ENCODE measurements at regions not wholly inside any gene's neighbourhood (a gene's known extent, or its start where the extent isn't known, plus 50 kb on each side); places are given as distances from the start of the nearest gene placed in this dataset.

DNA sequence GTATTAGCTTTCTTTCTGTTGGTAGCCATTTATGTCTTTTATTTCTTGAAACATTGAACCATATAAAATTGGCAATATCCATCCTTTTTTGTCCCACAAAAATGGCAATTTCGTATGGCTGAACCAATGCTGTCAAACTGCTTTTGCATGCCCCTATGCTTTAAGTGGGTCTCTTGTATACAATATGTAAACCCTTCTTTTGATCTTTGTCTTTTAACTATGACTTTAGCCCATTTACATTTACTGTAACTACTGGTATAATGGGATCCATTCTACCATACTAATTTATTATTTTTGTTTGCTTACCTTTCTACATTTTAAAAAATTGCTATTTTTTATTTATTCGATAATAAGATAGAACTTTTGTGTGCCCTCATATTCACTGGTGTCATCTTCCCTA lies 93.4 kb downstream of the TENT4A start:
- H3K27ac Mint-ChIP-seq, result no peak overlapping the region
- no peak for TF ChIP-seq CTCF (IDR thresholded peaks at IDR 0.05; ENCODE audit: unreplicated experiment)
- no peak overlapping the region for H3K4me3 Mint-ChIP-seq (ENCODE audit: low read depth)
- H3K4me1 Mint-ChIP-seq (ENCODE audit: low read depth), result no peaks in the 10 kb centered on the region
- DNase-seq (ENCODE audit: low spot score, unreplicated experiment), result no peak
- H3K9me3 Mint-ChIP-seq (ENCODE audit: low read depth), result peaks cover 5% of the 10 kb centered on the region
- H3K27me3 Mint-ChIP-seq, result no peaks in the 10 kb centered on the region
- H3K36me3 Mint-ChIP-seq (ENCODE audit: insufficient read depth), result peaks cover 1% of the 10 kb centered on the region

- H3K27ac Mint-ChIP-seq, result no peak overlapping the region
- TF ChIP-seq CTCF (IDR thresholded peaks at IDR 0.05; ENCODE audit: unreplicated experiment), result no peak
- DNase-seq (ENCODE audit: low spot score, unreplicated experiment), result no peak
- peaks cover 1% of the 10 kb centered on the region for H3K36me3 Mint-ChIP-seq (ENCODE audit: insufficient read depth)
- H3K9me3 Mint-ChIP-seq (ENCODE audit: low read depth), result peaks cover 5% of the 10 kb centered on the region
- H3K27me3 Mint-ChIP-seq, result no peaks in the 10 kb centered on the region
- H3K4me3 Mint-ChIP-seq (ENCODE audit: low read depth), result no peak overlapping the region
- H3K4me1 Mint-ChIP-seq (ENCODE audit: low read depth), result peaks cover 9% of the 10 kb centered on the region
Measured at GRCh38 chr5:6808462-6808861, 95.2 kb downstream of the TENT4A start.

DNA sequence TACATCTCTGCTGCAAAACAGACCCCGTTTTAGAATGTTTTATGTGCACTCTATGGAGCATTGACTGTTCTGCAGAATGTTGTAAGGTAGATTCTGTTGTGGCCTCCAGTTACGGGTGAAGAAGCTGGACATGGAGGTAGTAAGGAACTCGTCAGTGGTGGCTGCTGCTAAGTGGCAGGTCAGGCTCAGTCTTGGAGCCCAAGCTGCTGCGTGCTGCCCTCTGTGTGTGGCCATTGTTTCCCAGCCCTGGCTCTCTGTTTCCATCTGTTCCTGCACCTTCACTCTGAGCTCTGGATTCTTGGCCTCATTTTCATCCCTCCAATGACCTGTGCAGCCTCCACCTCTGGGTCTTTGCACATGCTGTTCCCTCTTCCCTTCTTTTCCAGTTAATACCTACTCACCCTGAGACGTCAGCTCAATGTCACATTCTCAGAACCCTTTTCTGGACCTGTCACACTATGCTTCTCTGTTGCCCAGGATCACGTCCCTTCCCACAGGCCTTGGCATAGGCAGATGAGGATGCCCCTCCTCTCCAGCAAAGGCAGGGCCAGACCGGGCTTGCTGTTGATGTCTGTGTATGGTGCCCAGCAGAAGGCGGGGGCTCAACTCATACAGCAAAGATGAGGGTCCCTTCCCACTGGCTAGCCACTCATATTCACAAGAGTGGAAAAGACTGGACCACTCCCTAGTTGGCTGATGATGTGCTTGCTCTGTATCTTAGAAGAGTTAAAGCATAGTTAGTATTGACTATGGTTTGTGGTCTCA lies 97.6 kb downstream of the TENT4A start:
- H3K9me3 Mint-ChIP-seq (ENCODE audit: low read depth), result peaks cover 5% of the 10 kb centered on the region
- no peak for TF ChIP-seq CTCF (IDR thresholded peaks at IDR 0.05; ENCODE audit: unreplicated experiment)
- no peak for DNase-seq (ENCODE audit: low spot score, unreplicated experiment)
- H3K36me3 Mint-ChIP-seq (ENCODE audit: insufficient read depth), result peaks cover 1% of the 10 kb centered on the region
- H3K4me1 Mint-ChIP-seq (ENCODE audit: low read depth), result peaks cover 9% of the 10 kb centered on the region
- H3K27ac Mint-ChIP-seq, result no peak overlapping the region
- H3K4me3 Mint-ChIP-seq (ENCODE audit: low read depth), result no peak overlapping the region
- H3K27me3 Mint-ChIP-seq, result no peaks in the 10 kb centered on the region

DNA sequence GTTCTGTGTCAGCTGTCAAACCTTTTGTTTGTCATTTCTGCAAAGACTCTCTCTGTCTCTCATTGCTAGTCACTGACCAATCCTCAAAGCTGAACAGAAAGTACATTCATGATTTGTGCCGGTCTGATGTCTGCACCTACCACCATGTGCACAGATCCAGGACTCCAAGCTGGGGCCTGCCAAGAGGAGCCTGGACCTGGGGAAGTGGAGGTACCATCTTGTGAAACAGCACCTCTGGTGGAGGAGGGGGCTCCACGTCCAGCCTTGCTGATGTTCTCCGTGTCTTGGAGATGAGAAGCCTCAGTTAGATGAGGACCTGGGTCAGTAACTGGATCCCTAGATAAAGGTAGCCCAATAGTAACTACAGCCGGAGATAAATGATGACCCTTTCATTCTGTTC lies 98.9 kb downstream of the TENT4A start:
- H3K4me3 Mint-ChIP-seq (ENCODE audit: low read depth), result no peak overlapping the region
- no peaks in the 10 kb centered on the region for H3K9me3 Mint-ChIP-seq (ENCODE audit: low read depth)
- peaks cover 9% of the 10 kb centered on the region for H3K4me1 Mint-ChIP-seq (ENCODE audit: low read depth)
- H3K36me3 Mint-ChIP-seq (ENCODE audit: insufficient read depth), result no peaks in the 10 kb centered on the region
- no peak overlapping the region for H3K27ac Mint-ChIP-seq
- peaks cover 2% of the 10 kb centered on the region for H3K27me3 Mint-ChIP-seq
- no peak for TF ChIP-seq CTCF (IDR thresholded peaks at IDR 0.05; ENCODE audit: unreplicated experiment)
- no peak for DNase-seq (ENCODE audit: low spot score, unreplicated experiment)

DNA sequence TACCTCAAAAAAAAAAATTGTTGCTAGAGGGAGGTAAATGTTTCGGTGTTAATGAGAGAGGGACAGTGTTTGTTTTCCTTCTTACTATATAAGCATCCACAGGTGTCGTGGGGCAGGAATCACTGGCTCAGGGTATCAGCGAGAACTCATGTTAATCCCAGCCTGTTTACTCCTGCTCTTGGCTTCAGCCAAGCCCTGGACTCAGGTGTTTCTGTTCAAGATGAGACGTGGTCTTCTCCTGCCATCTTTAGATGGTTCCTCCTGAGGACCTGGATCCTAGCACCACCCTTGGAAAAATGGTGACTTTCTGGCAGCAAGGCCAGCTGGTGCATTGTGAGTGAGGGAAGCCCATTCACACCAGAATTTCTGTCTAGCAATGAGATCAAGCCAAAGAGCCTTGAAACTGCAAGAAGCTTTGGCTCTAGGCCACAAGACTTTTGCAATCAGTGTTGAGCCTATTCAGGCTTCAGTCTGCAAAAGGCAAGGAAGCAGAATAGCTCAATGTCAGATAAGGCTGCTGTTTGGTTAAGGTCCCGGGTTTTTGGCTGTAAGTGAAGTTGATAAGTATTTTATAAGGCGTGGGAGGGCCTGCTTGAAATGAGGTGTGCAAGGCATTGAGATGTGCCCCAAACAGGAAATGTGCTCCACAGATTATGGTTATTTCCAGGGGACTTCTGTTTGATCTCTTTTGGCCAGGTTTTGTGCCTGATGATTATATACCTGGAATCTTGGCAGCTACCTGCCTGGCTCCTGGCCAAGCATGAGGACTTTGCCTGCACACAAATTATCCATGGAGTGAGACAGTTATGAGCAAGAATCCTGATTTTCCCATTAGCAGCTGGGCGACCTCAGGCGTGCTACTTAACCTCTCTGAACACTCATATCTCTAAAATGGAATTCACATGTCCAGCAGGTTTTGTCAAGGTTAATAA lies 99.8 kb downstream of the TENT4A start:
- Mint-ChIP-seq H3K27ac (no peak overlapping the region), H3K9me3 (ENCODE audit: low read depth) (no peaks in the 10 kb centered on the region), H3K36me3 (ENCODE audit: insufficient read depth) (no peaks in the 10 kb centered on the region)

More for the DNA sequence above, 99.8 kb downstream of the TENT4A start:
- no peak for TF ChIP-seq CTCF (IDR thresholded peaks at IDR 0.05; ENCODE audit: unreplicated experiment)
- DNase-seq (ENCODE audit: low spot score, unreplicated experiment), result no peak
- no peak overlapping the region for H3K4me3 Mint-ChIP-seq (ENCODE audit: low read depth)
- peaks cover 2% of the 10 kb centered on the region for H3K27me3 Mint-ChIP-seq
- peaks cover 9% of the 10 kb centered on the region for H3K4me1 Mint-ChIP-seq (ENCODE audit: low read depth)

All from progenitor cell of endocrine pancreas (in vitro differentiated cells).